ENCODE measurements at regions not wholly inside any gene's neighbourhood (a gene's known extent, or its start where the extent isn't known, plus 50 kb on each side); places are given as distances from the start of the nearest gene placed in this dataset.

DNA sequence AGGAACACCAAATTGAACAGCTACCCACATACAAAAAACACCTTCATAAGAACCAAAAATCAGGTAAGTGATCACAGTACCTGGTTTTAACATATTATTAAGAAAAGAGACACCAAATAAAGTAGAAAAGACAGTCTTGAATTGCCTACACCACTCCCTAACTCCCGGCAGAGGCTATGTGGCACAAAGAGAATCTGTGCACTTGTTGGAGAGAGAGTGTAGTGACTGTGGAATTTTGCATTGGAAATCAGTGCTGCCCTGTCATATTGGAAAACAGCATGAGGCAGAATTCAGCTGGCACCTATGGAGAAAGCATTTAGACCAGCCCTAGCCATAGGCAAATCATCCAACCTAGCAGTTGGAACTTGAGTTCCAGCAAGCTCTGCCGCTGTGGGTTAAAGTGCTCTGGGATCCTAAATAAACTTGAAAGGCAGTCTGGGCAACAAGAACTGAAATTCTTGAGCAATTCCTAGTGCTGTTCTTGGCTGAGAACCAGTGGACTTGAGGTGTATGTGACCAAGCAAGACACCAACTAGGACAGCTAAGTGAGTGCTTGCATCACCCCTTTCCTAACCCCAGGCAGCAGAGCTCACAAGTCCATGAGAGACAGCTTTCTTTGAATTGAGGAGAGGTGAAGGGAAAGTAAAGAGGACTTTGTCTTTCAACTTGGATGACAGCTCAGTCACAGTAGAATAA lies 969.6 kb upstream of the ALCAM start:
- H3K4me3 Mint-ChIP-seq, result no peak overlapping the region

DNA sequence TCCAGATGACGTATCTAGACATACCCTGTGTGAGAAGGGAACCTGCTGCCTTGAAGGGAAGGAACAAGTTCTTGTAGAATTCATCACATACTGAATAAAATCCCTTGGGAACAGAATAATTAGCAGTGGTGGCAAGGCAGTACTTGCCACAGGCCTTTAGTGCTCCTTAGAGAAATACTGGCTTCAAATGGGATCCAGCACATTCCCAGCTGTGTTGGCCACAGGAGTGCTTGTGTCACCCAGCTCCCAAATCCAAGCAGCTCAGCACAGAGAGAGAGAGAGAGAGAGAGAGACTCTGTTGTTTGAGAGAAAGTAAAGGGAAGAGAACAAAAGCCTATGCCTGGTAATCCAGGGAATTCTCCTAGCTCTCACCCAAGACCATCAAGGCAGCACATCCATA lies 969.0 kb upstream of the ALCAM start:
- Mint-ChIP-seq H3K36me3 (ENCODE audit: low read depth) (no peaks in the 10 kb centered on the region), H3K4me3 (no peak overlapping the region), H3K27ac (no peak overlapping the region), H3K27me3 (ENCODE audit: low read depth) (no peaks in the 10 kb centered on the region), H3K9me3 (peaks cover 10% of the 10 kb centered on the region), H3K4me1 (no peaks in the 10 kb centered on the region)
- TF ChIP-seq, protein P1, sequence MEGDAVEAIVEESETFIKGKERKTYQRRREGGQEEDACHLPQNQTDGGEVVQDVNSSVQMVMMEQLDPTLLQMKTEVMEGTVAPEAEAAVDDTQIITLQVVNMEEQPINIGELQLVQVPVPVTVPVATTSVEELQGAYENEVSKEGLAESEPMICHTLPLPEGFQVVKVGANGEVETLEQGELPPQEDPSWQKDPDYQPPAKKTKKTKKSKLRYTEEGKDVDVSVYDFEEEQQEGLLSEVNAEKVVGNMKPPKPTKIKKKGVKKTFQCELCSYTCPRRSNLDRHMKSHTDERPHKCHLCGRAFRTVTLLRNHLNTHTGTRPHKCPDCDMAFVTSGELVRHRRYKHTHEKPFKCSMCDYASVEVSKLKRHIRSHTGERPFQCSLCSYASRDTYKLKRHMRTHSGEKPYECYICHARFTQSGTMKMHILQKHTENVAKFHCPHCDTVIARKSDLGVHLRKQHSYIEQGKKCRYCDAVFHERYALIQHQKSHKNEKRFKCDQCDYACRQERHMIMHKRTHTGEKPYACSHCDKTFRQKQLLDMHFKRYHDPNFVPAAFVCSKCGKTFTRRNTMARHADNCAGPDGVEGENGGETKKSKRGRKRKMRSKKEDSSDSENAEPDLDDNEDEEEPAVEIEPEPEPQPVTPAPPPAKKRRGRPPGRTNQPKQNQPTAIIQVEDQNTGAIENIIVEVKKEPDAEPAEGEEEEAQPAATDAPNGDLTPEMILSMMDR (IDR thresholded peaks at IDR 0.05; ENCODE audit: unreplicated experiment in 3 of 3), result no peak

More for the DNA sequence above, 969.6 kb upstream of the ALCAM start:
- H3K27ac Mint-ChIP-seq, result no peak overlapping the region
- H3K4me1 Mint-ChIP-seq, result no peaks in the 10 kb centered on the region
- peaks cover 10% of the 10 kb centered on the region for H3K9me3 Mint-ChIP-seq
- no peaks in the 10 kb centered on the region for H3K36me3 Mint-ChIP-seq (ENCODE audit: low read depth)
- TF ChIP-seq, protein P1 (IDR thresholded peaks at IDR 0.05; ENCODE audit: unreplicated experiment in 3 of 3), result no peak
- no peaks in the 10 kb centered on the region for H3K27me3 Mint-ChIP-seq (ENCODE audit: low read depth)

DNA sequence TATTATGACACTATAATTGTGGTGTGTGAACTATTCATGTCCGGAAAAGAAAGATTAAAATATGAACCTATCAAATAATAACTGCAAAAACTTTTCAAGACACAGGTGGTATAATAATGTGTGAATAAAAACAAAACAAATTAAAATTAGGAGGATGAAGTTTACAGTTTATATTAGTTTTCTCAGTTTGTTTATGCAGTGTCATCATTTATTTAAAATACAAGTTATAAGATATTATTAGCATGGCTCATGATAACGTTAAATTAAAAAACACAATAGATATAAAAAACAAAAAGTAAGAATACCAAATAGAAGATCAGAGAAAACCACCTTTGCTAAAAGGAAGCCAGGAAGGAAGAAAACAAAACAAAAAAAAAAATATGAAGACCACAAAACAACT lies 963.8 kb upstream of the ALCAM start:
- TF ChIP-seq, protein P1 (IDR thresholded peaks at IDR 0.05; ENCODE audit: unreplicated experiment in 3 of 3), result no peak
- Mint-ChIP-seq H3K36me3 (ENCODE audit: low read depth) (no peaks in the 10 kb centered on the region), H3K27ac (no peak overlapping the region), H3K9me3 (peaks cover 15% of the 10 kb centered on the region), H3K4me1 (no peaks in the 10 kb centered on the region), H3K4me3 (no peak overlapping the region), H3K27me3 (ENCODE audit: low read depth) (no peaks in the 10 kb centered on the region)

DNA sequence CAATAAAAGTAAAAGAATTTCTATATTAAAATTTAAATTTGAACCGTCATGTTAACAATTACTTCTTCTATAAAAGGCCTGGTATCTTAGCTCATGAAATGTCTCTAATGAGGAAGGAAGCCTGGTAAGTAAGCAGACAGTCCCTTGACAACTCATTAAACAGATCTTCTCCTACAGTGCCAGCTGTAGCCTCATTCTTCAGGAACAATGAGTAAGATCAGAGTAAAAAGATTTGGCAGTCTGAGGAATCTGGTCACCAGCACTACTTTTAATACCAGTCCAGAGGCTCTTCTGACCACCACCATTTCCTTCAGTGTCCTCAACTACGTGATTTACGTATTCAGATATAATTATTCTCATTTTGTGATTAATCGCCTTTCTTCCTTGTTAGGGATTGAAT lies 955.0 kb upstream of the ALCAM start:
- TF ChIP-seq, protein P1 (IDR thresholded peaks at IDR 0.05; ENCODE audit: unreplicated experiment in 3 of 3), result no peak
- Mint-ChIP-seq H3K27ac (no peak overlapping the region), H3K9me3 (no peaks in the 10 kb centered on the region), H3K36me3 (ENCODE audit: low read depth) (no peaks in the 10 kb centered on the region), H3K4me3 (no peak overlapping the region), H3K27me3 (ENCODE audit: low read depth) (no peaks in the 10 kb centered on the region), H3K4me1 (no peaks in the 10 kb centered on the region)

DNA sequence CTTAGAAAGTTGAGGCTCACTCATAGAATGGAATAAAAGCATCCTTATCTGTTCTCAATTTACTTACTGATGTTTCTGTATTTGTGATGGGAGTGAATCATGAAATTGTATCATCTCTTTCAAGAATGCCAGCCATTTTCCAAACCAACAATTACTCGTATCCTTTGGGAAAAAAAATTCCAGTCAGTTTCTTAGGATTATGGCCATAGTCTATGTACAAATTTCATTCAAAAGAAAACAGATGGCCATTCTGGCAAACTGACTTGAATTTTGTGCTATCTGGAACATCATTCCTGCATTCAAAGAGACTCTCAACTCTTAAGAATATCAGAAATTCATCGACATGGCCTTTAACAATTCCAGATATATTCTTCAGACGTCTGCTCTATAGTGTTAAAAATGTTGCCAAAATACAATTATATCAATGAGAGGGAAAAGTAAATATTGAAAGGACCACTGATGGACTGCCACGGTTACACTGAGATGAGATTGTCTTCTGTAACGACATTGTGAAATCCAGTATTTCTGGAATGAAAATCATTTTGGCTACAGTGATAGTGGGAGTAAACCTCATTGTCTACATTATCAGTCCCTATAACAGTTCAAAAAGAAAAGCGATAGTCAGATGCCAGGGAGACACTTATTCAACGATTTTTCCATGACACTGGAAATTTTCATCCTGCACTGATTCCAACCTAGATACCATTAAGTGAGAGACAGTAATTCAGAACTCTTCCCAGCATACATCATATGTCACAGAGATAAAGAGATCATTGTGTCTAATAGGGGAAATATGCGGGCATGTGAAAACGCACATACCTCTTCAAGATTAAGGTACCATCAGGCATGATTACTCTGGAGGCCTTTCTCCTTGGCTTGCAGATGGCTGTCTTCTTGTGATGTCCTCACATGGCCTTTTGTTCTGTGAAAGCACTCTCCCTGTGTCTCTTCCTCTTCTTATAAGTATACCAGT lies 953.8 kb upstream of the ALCAM start:
- Mint-ChIP-seq H3K9me3 (no peaks in the 10 kb centered on the region), H3K27ac (no peak overlapping the region), H3K36me3 (ENCODE audit: low read depth) (no peaks in the 10 kb centered on the region), H3K4me1 (no peaks in the 10 kb centered on the region), H3K4me3 (no peak overlapping the region), H3K27me3 (ENCODE audit: low read depth) (no peaks in the 10 kb centered on the region)
- TF ChIP-seq, protein P1 (IDR thresholded peaks at IDR 0.05; ENCODE audit: unreplicated experiment in 3 of 3), result no peak
